Activated effector memory CD4-positive, alpha-beta T cell treated with anti-CD3 and anti-CD28 coated beads, Interleukin-2, amount 50 U/mL, for 16 hours (primary cell): ENCODE measurements at regions not wholly inside any gene's neighbourhood (a gene's known extent, or its start where the extent isn't known, plus 50 kb on each side); places are given as distances from the start of the nearest gene placed in this dataset.
"Not testable (repeated sequence)": the region's sequence is repeated elsewhere in the genome, so short reads cannot be mapped to it uniquely, and the experiment has no call there.

Source experiments
- DNase-seq: peaks from one replicate; pipeline ENCODE4 v3.0.0-alpha.2; 2020

- DNase-seq = no peak
Observed at GRCh38 chr10:30762620-30763019, 133.1 kb upstream of the LYZL2 start.

- no peak for DNase-seq
Observed at GRCh38 chr10:30759423-30759822, 129.9 kb upstream of the LYZL2 start.

- no peak for DNase-seq
Observed at GRCh38 chr10:30758338-30758737, 128.8 kb upstream of the LYZL2 start.

GRCh38 chr10:30756896-30757295 is 127.3 kb upstream of the LYZL2 start:
- no peak for DNase-seq

- DNase-seq = no peak
Observed at GRCh38 chr10:30756151-30756550, 126.6 kb upstream of the LYZL2 start.

GRCh38 chr10:30755441-30755953 is 125.9 kb upstream of the LYZL2 start:
- DNase-seq = no peak

- no peak for DNase-seq
Observed at GRCh38 chr10:30752481-30752881, 122.9 kb upstream of the LYZL2 start.

- DNase-seq = peak; percentile 84
Observed at GRCh38 chr10:30751678-30752331, 122.3 kb upstream of the LYZL2 start.

GRCh38 chr10:30750971-30751677 is 121.6 kb upstream of the LYZL2 start:
- no peak for DNase-seq

GRCh38 chr10:30749385-30749784 is 119.8 kb upstream of the LYZL2 start:
- DNase-seq = no peak

GRCh38 chr10:30748152-30748973 is 118.8 kb upstream of the LYZL2 start:
- DNase-seq = no peak

GRCh38 chr10:30747633-30748032 is 118.1 kb upstream of the LYZL2 start:
- peak; percentile 83 for DNase-seq

- no peak for DNase-seq
Observed at GRCh38 chr10:30745953-30746352, 116.4 kb upstream of the LYZL2 start.

- DNase-seq = no peak
Observed at GRCh38 chr10:30744106-30744505, 114.6 kb upstream of the LYZL2 start.

GRCh38 chr10:30743586-30743985 is 114.0 kb upstream of the LYZL2 start:
- DNase-seq = no peak

GRCh38 chr10:30742471-30742870 is 112.9 kb upstream of the LYZL2 start:
- DNase-seq = peak; percentile 67

GRCh38 chr10:30740774-30741173 is 111.2 kb upstream of the LYZL2 start:
- not testable (repeated sequence) for DNase-seq

GRCh38 chr10:30738416-30738815 is 108.9 kb upstream of the LYZL2 start:
- no peak for DNase-seq

- DNase-seq = no peak
Observed at GRCh38 chr10:30737931-30738391, 108.4 kb upstream of the LYZL2 start.

GRCh38 chr10:30736685-30737232 is 107.2 kb upstream of the LYZL2 start:
- no peak for DNase-seq

- DNase-seq = no peak
Observed at GRCh38 chr10:30734901-30735300, 105.3 kb upstream of the LYZL2 start.

GRCh38 chr10:30732671-30733070 is 103.1 kb upstream of the LYZL2 start:
- DNase-seq = no peak

GRCh38 chr10:30731963-30732362 is 102.4 kb upstream of the LYZL2 start:
- no peak for DNase-seq
